H1 (cell line): ENCODE measurements at regions not wholly inside any gene's neighbourhood (a gene's known extent, or its start where the extent isn't known, plus 50 kb on each side); places are given as distances from the start of the nearest gene placed in this dataset.

ENCODE experiments used
- CEBPB ChIP-seq: IDR thresholded peaks from 2 replicates; pipeline ENCODE4 v1.6.1; 2012; ENCODE audit warnings: low read depth, low read length
- CTCF ChIP-seq, 3 experiments: IDR thresholded peaks; 1 replicate in 2 of 3; 2 replicates in 1 of 3; pipeline versions ENCODE4 v1.5.1 to v1.6.1; 2011; ENCODE audit warnings: low read length in 3 of 3, mild to moderate bottlenecking in 3 of 3, inconsistent platforms in 2 of 3, low read depth in 1 of 3, moderate library complexity in 1 of 3; ENCODE audit not compliant: insufficient read depth in 1 of 3; ENCODE audit errors: control extremely low read depth in 1 of 3
- MAX ChIP-seq: IDR thresholded peaks from 2 replicates; pipeline ENCODE4 v1.6.1; 2012; ENCODE audit warnings: inconsistent platforms
- PHF8 ChIP-seq: fragments of 200-600 bp; sonication (generic); conservative IDR thresholded peaks from 2 replicates; pipeline ENCODE4 v1.7.1; 2012; ENCODE audit warnings: low read depth, mild to moderate bottlenecking, inconsistent platforms, low read length, moderate library complexity
- TF ChIP-seq, protein P1 (sequence below): IDR thresholded peaks from 2 replicates; pipeline ENCODE4 v1.6.1; 2011; ENCODE audit warnings: low read length, improper control_type of control experiment

- no peak for TF ChIP-seq PHF8
- no peak for TF ChIP-seq CTCF (IDR thresholded peaks at IDR 0.05; ENCODE audit: control extremely low read depth in 1 of 3, insufficient read depth in 1 of 3, low read depth in 1 of 3, low read length in 3 of 3)
- no peak for TF ChIP-seq CEBPB
- TF ChIP-seq, protein P1, sequence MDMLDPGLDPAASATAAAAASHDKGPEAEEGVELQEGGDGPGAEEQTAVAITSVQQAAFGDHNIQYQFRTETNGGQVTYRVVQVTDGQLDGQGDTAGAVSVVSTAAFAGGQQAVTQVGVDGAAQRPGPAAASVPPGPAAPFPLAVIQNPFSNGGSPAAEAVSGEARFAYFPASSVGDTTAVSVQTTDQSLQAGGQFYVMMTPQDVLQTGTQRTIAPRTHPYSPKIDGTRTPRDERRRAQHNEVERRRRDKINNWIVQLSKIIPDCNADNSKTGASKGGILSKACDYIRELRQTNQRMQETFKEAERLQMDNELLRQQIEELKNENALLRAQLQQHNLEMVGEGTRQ = no peak
- no peak for TF ChIP-seq MAX
These were observed 91.5 kb upstream of the DHX15 start for GRCh38 chr4:24675721-24676389.
